ENCODE measurements at regions not wholly inside any gene's neighbourhood (a gene's known extent, or its start where the extent isn't known, plus 50 kb on each side); places are given as distances from the start of the nearest gene placed in this dataset.
"Not testable (repeated sequence)": the region's sequence is repeated elsewhere in the genome, so short reads cannot be mapped to it uniquely, and the experiment has no call there.

DNA sequence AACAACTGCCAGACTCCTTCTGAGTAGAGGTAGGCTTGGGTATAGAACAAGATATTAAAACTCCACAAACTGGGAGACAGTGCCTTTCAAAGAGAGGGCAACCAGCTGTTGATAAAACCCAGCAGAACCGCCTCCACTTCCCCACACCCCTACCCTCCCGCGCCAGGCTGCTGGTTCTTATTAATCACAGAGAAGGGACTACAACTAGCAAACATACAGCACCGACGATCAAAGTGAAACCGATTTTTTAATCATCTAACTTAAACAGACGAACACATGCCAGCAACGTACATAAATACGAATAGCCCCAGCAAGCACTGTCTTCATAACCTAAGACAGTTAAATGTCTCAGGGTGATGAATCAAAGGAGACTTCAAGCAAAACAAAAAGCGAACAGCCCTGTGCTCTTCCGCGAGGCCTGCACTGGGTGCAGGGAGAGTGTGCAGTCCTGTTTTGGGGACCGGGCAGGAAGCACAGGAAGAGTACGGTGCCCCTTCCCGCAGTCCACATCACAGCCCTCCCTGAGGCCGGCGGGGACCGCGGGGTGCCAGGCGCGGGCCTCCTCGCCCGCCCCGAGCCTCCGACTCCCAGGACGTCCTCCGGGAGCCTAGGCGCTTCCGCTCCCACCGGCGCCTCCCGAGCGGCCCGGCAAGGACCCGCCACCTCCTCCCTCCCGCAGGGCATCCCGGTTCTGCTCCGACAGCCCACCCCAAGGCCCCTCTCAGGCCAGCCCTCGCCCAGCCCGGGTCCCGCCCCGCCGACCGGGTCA, 75.1 kb upstream of the VGLL4 start:
- H3K4me3 Mint-ChIP-seq = peak overlapping the region; percentile 94
- no peaks in the 10 kb centered on the region for H3K36me3 Mint-ChIP-seq
- H3K4me1 Mint-ChIP-seq = peaks cover 16% of the 10 kb centered on the region
- H3K27me3 Mint-ChIP-seq = peaks cover 6% of the 10 kb centered on the region
- H3K27ac Mint-ChIP-seq = peak overlapping the region; percentile 92
- H3K9me3 Mint-ChIP-seq = no peaks in the 10 kb centered on the region

DNA sequence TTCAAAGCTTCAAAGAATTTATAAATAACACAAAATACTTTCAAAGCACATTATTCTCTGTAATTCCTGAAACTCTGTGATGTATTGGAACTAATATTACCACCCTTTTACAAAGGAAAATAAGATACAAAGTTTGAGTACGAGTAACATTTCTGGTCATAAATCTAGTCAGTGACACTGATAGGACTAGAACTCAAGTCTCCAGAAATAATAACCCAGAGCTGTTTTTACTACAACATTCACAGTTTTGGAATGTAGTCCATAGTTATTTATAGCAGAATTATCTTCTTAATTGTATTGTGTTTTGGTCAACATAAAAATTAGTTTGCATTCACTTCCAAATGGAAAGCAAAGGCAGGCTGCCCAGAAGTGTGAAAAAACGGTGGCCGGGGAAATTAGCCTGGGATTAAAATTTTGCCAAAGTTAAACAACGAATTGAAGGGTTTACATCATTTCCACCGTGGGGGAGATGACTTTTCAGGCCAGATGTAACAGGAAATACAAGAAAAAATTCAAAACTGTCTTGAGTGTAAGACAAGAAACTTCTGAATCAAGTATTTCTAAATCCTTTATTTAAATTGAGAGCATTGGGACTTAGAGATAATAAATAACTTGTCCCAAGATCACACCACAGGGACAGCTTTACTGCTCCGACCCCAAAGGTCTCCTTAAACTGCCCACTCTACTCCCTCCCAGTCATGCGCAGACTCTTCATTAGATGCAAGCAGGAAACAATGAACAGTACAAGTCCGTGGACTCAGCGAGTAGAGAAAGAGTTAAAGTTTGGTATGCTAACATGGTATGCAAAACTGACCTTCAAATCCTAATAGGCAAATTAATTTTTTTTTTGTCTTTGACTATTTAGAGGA, 74.3 kb upstream of the VGLL4 start:
- Mint-ChIP-seq H3K36me3 (no peaks in the 10 kb centered on the region), H3K9me3 (no peaks in the 10 kb centered on the region), H3K4me3 (peak overlapping the region; percentile 94), H3K27ac (peak overlapping the region; percentile 92), H3K27me3 (peaks cover 5% of the 10 kb centered on the region), H3K4me1 (peaks cover 16% of the 10 kb centered on the region)

DNA sequence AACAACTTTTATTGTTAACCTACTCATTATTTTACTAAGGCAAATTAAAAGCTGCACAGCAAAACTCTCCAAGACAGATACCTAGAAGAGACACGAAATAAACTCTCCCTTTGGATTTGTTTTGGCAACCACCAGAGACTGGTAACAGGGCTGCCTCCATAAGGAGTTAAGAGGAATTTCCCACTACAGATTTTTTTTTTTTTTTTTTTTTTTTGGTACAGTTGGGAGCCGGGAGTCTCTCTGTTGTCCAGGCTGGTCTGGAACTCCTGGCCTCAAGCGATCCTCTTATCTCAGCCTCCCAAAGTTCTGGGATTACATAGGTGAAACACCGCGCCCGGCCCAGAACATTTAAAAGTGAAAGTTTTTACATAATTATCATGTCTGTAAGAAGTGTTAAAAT, 73.6 kb upstream of the VGLL4 start:
- H3K9me3 Mint-ChIP-seq = no peaks in the 10 kb centered on the region
- no peak overlapping the region for H3K4me3 Mint-ChIP-seq
- peaks cover 16% of the 10 kb centered on the region for H3K4me1 Mint-ChIP-seq
- peaks cover 5% of the 10 kb centered on the region for H3K27me3 Mint-ChIP-seq
- H3K36me3 Mint-ChIP-seq = no peaks in the 10 kb centered on the region
- no peak overlapping the region for H3K27ac Mint-ChIP-seq

DNA sequence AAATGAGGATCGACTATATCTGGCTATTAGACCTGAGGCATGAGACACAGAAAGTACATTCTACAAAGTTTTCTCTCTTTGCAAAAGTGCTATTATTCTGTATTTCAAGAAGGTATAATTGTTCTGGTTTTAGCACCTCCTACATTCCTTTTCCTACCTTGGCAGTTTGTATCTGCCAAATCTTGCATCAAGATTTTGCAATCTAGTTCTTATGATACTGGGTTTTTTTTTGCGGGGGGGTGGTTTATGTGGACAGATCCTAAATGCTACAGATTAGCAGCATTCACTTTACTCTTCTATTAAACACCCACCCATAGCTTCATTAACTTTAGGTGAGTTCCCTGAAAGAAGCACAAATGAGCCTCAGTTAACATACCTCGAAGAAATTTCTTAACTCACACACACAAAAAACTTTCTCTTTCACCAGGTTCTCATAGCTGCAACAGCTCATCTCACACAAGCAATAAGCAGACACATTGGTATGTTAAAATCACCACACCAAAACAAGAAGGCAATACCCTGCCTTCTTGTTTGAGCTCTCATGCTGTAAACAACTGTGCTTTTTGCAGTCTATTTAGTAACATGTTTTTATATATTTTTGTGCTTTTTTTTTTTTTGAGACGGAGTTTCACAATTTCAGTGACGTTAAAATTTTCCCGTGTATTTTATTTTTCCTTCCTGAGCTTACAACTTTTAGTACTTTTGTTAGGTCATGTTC, 73.0 kb upstream of the VGLL4 start:
- Mint-ChIP-seq H3K36me3 (peaks cover 4% of the 10 kb centered on the region), H3K27ac (peak overlapping the region; percentile 46), H3K27me3 (peaks cover 3% of the 10 kb centered on the region), H3K4me3 (no peak overlapping the region), H3K4me1 (peaks cover 16% of the 10 kb centered on the region), H3K9me3 (no peaks in the 10 kb centered on the region)

DNA sequence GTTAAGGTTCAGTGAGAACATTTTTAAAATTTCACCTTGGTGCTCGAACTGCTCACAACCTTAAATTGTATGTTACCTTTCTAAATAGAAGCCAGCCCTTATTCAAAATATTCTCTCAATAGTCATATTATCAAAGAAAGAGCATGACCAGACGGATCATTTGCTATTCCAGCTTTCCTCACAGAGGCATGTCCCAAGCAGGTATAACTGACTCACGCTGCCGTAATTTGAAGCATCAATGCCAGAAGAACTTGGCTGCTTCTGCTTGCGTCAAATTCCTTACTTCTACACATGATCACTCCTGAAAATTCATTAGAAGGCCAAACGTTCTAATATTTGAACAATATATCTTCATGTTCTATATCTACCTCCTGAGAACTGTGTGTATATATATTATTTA, 69.5 kb upstream of the VGLL4 start:
- Mint-ChIP-seq H3K27me3 (no peaks in the 10 kb centered on the region), H3K4me1 (peaks cover 4% of the 10 kb centered on the region), H3K36me3 (peaks cover 9% of the 10 kb centered on the region), H3K9me3 (no peaks in the 10 kb centered on the region), H3K4me3 (no peak overlapping the region), H3K27ac (no peak overlapping the region)

DNA sequence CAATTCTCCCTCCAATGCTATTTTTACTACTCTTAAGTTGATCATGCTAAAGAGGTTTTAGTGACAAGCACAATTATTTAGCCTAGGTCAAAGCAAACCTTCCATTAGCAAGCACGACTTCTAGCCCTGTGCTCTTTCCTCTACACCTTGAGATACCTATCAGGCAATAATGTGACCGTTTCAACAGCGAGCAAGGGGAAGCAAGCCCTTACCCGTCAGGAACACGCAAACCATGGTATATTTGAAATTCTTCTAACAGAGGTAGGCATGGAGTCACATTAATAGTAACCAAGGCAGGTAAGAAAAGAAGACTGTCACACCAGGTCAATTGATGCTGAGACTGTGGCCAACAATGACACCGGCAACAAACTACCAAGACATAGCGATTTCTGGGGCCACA, 68.9 kb upstream of the VGLL4 start:
- Mint-ChIP-seq H3K4me1 (no peaks in the 10 kb centered on the region), H3K9me3 (no peaks in the 10 kb centered on the region), H3K4me3 (no peak overlapping the region), H3K36me3 (peaks cover 9% of the 10 kb centered on the region), H3K27me3 (no peaks in the 10 kb centered on the region), H3K27ac (no peak overlapping the region)

DNA sequence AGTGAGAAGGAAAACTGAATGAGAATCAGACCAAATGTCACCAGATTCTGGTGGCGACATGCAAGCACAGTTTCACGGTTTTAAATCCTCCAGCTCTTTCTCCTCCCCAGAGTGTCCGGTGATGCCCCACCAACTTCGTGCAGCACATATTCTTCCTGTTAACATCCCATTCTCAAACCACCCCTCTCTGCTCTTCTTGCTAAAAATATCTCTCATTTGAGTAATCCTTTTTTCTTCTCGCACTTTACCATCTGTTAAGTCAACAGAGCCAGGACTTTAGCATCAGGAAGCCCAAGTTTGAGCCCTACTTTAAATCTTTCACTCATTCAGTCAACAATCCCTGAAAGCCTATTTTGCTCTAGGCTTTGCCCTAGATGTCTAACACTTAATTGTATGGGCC, 68.2 kb upstream of the VGLL4 start:
- peaks cover 9% of the 10 kb centered on the region for H3K36me3 Mint-ChIP-seq
- H3K4me3 Mint-ChIP-seq = no peak overlapping the region
- no peaks in the 10 kb centered on the region for H3K9me3 Mint-ChIP-seq
- no peak overlapping the region for H3K27ac Mint-ChIP-seq
- H3K27me3 Mint-ChIP-seq = no peaks in the 10 kb centered on the region
- H3K4me1 Mint-ChIP-seq = no peaks in the 10 kb centered on the region

DNA sequence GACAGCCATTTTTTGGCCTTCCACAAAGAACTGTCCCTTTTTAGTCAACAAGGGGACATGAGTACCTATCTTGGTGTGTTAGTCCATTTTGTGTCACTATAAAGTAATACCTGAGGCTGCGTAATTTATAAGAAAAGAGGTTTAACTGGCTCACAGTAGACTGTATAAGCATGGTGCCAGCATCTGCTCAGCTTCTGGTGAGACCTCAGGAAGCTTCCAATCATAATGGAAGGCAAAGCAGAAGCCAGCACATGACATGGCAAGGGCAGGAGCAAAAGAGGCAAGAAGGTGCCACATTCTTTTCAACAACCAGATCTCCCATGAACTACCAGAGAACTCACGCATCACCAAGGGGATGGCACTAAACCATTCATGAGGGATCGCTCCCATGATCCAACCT, 66.1 kb upstream of the VGLL4 start:
- no peaks in the 10 kb centered on the region for H3K4me1 Mint-ChIP-seq
- H3K4me3 Mint-ChIP-seq = no peak overlapping the region

DNA sequence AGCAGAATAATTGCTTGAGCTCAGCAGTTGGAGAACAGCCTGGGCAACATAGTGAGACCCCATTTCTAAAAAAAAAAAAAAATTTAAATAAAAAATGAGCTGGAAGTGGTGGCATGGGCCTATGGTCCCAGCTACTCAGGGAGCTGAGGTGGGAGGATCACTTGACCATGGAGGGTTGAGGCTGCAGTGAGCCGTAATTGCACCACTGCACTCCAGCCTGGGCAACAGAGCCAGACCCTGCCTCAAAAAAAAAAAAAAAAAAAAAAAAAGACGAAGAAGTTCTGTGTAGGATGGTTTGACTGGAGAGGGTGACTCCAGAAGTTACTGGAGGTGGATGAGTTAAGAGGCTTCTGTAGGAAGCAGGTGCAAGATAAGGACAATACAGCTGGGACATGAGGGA, 63.4 kb upstream of the VGLL4 start:
- H3K36me3 Mint-ChIP-seq, H3K4me3 Mint-ChIP-seq, H3K4me1 Mint-ChIP-seq, H3K27ac Mint-ChIP-seq, H3K27me3 Mint-ChIP-seq, H3K9me3 Mint-ChIP-seq: not testable (repeated sequence)

More for the DNA sequence above, 66.1 kb upstream of the VGLL4 start:
- Mint-ChIP-seq H3K9me3 (no peaks in the 10 kb centered on the region), H3K27ac (no peak overlapping the region), H3K36me3 (peaks cover 9% of the 10 kb centered on the region), H3K27me3 (no peaks in the 10 kb centered on the region)

DNA sequence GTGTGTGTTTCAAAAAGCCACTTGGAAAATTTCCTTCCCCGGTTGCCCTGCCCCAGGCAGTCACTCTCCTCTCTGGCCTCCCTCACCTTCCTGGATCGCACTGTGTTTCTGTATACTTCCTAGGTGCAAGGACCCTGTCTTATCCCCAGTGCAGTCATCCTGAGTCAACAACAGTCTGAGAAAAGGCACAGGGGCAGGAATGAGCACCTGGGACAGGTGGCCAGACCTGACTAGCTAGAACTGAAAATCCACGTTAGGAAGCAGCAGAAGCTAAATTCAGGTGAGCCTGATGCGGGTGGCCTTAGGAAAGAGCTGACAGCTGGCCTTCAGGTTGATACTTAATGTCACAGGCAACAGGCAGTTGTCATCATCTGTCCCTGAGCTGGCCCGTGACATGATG, 62.9 kb upstream of the VGLL4 start:
- H3K36me3 Mint-ChIP-seq = peaks cover 5% of the 10 kb centered on the region

DNA sequence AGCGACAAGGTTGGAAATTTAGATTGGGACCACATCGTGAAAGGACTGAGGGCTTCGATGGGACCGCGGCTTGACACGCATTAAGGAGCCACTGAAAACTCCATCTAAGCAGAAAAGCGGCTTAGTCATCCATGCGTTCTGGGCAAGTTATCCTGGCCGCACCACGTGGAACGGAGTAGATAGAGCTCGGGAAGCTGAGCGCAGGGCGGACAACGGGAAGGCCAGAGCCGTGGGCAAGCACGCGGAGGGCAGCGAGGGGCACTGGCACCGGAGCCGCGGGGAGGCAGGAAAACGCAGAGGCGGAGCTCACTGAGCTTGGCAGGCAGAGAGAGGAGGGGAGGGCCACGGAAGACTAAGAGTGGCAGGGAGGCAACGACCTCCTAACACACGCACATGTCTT, 61.3 kb upstream of the VGLL4 start:
- Mint-ChIP-seq H3K4me3 (peak overlapping the region; percentile 24), H3K4me1 (no peaks in the 10 kb centered on the region), H3K27ac (peak overlapping the region; percentile 30), H3K36me3 (peaks cover 4% of the 10 kb centered on the region), H3K27me3 (no peaks in the 10 kb centered on the region), H3K9me3 (no peaks in the 10 kb centered on the region)

More for the DNA sequence above, 62.9 kb upstream of the VGLL4 start:
- Mint-ChIP-seq H3K27me3 (no peaks in the 10 kb centered on the region), H3K4me1 (no peaks in the 10 kb centered on the region), H3K9me3 (no peaks in the 10 kb centered on the region), H3K4me3 (no peak overlapping the region), H3K27ac (no peak overlapping the region)

DNA sequence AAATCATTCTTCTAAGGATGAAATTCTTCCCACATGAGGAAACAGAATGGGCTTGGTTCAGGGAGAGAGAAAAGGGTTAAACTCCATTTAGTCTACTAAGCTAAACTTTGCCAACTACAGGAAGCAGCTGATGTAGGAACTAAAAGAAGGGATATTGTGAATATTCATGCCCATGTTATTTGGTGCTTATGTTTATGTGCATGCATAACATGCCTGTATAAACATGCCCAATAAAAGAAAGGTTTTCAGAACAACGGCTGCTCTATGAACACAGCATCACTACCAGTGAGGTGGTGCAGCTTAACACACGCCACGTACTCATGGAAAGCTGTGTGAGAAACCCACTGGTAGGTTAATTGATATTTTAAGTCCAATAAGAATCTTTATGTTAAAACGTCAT, 59.4 kb upstream of the VGLL4 start:
- Mint-ChIP-seq H3K27ac (no peak overlapping the region), H3K9me3 (no peaks in the 10 kb centered on the region), H3K4me3 (no peak overlapping the region), H3K36me3 (peaks cover 1% of the 10 kb centered on the region), H3K4me1 (no peaks in the 10 kb centered on the region), H3K27me3 (no peaks in the 10 kb centered on the region)

DNA sequence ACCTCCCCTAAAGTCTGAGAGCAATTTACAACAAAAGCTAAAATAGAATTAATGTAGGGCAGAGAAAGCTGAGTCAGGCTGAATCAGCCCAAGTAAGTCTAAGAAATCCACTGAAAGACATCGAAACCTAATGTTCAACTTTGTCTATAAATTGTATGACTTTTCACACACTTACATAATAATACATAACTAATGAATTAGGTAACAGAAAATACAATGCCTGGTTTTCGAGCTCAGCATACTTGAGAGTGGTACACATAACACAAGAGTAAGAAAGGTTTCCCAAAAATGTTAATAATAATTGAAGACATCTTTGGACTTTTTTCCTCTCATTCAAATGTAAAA, 55.3 kb upstream of the VGLL4 start:
- H3K4me3 Mint-ChIP-seq = no peak overlapping the region
- no peaks in the 10 kb centered on the region for H3K4me1 Mint-ChIP-seq
- H3K27me3 Mint-ChIP-seq = no peaks in the 10 kb centered on the region
- no peak overlapping the region for H3K27ac Mint-ChIP-seq
- no peaks in the 10 kb centered on the region for H3K9me3 Mint-ChIP-seq
- peaks cover 5% of the 10 kb centered on the region for H3K36me3 Mint-ChIP-seq

DNA sequence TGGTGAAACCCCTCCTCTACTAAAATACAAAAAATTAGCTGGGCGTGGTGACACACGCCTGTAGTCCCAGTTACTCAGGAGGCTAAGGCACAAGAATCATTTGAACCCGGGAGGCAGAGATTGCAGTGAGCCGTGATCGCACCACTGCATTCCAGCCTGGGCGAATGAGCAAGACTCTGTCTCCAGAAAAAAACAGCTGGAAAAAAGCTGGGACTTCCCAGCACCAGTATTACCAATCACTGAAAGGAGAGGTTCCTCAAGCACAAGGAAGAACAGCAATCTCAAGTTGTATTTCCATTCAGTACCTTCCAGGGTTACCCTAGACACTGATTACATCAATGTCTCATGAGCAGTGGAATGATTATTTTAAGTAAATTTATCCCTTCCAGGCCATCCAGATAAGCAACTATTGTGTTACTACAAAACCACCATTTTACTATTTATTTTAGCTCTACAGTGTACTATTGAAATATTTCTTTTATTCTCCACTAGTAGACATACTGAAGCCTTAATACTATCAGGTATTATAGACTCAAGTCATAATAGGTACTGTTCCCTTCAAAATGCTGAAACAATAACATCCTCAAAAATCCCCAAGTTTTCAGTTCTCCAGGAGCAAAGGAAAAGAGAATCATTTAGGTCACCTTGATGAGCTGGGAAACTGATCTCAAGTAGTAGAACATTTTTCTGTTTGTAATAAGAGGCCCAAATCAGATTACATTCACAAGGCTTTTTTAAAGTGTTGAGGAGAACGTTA, 54.8 kb upstream of the VGLL4 start:
- no peak overlapping the region for H3K27ac Mint-ChIP-seq
- no peak overlapping the region for H3K4me3 Mint-ChIP-seq
- H3K4me1 Mint-ChIP-seq = no peaks in the 10 kb centered on the region
- no peaks in the 10 kb centered on the region for H3K27me3 Mint-ChIP-seq
- no peaks in the 10 kb centered on the region for H3K9me3 Mint-ChIP-seq
- peaks cover 5% of the 10 kb centered on the region for H3K36me3 Mint-ChIP-seq

DNA sequence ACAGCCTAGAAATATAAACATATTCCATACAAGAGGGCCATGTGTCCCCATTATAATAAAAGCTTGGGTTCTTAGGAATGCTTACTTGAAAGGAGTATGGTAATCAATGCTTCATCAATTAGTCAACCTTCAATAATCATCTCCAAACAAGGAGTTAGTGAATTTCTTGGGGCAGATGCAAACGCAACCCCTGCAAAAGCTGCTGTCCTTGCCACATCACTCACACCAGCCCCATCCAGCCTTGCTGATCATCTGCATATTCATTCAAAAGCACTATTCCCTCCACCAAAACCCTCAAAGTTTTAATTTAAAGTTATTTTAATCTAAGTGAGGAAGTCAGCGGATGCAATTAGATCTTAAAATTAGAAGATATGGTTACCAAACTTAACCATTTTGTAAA, 54.0 kb upstream of the VGLL4 start:
- Mint-ChIP-seq H3K27me3 (no peaks in the 10 kb centered on the region), H3K4me3 (no peak overlapping the region), H3K36me3 (peaks cover 5% of the 10 kb centered on the region), H3K27ac (no peak overlapping the region), H3K9me3 (no peaks in the 10 kb centered on the region), H3K4me1 (no peaks in the 10 kb centered on the region)

All from activated naive CD4-positive, alpha-beta T cell treated with anti-CD3 and anti-CD28 coated beads, Interleukin-2, amount 50 U/mL, for 24 hours (primary cell).